ENCODE measurements at regions not wholly inside any gene's neighbourhood (a gene's known extent, or its start where the extent isn't known, plus 50 kb on each side); places are given as distances from the start of the nearest gene placed in this dataset.
"Not testable (repeated sequence)": the region's sequence is repeated elsewhere in the genome, so short reads cannot be mapped to it uniquely, and the experiment has no call there.

DNA sequence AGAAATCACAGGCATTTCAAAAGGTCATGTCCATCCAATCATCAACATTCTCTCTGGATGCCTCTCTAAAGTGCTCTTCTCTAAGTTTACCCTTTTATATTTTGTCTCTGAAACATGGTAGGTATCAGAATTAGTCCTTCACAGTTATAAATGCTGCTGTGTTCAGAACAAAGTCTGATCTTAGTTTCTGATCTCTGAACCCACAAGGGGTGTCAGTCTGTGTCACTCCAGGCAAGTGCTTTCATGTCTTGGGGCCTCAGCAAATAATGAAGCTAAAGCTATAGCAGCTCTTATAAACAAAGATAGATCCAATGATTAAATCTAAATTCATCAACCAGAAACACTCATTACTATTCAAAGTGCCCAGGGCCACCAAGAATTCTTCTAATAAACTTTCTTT, 281.7 kb downstream of the BCL2L11 start:
- TF ChIP-seq CTCF (conservative IDR thresholded peaks at IDR 0.05 in 1 of 2, IDR thresholded peaks at IDR 0.05 in 1 of 2; ENCODE audit: low read depth in 1 of 2, low read length in 2 of 2); EZH2 (IDR thresholded peaks at IDR 0.05; ENCODE audit: low read length, missing control alignments): not testable (repeated sequence)
